Naive thymus-derived CD4-positive, alpha-beta T cell (primary cell): ENCODE measurements at regions not wholly inside any gene's neighbourhood (a gene's known extent, or its start where the extent isn't known, plus 50 kb on each side); places are given as distances from the start of the nearest gene placed in this dataset.
A peak's percentile ranks its signal among the peaks of the same experiment; 100 is the strongest.

Experiments used
- ATAC-seq: fragments of 150-1000 bp; cut with Tn5 transposase; 2 replicates; pipeline ENCODE4 v1.10.0; 2021; ENCODE audit warnings: mild to moderate bottlenecking, moderate library complexity
- CTCF ChIA-PET: fragments of 350-600 bp; sonication (Branson Sonifier 250); formaldehyde crosslinking; loops from one replicate; lab custom pipeline; 2021; ENCODE audit warnings: antibody characterized with exemption; lab: Charles Lee
- POLR2A ChIA-PET: fragments of 350-600 bp; sonication (Branson Sonifier 250); formaldehyde crosslinking; loops from one replicate; lab custom pipeline; 2021; ENCODE audit warnings: antibody characterized with exemption, inconsistent platforms; lab: Charles Lee
- DNase-seq, 9 donors: peaks; one replicate each; pipeline versions ENCODE4 v3.0.0 to v3.0.0-alpha.2; 2020 to 2022; ENCODE audit warnings: mixed read lengths in 1 of 9
- H3K27ac ChIP-seq: one replicate; pipeline ENCODE4 v1.7.0; 2013; ENCODE audit warnings: mild to moderate bottlenecking, low read depth, low read length, moderate library complexity
- H3K27me3 ChIP-seq, 2 donors: one replicate each; pipeline ENCODE4 v1.7.0; 2013; ENCODE audit warnings: low read length in 2 of 2, mild to moderate bottlenecking in 2 of 2, moderate library complexity in 2 of 2; ENCODE audit not compliant: control insufficient read depth in 2 of 2, insufficient read depth in 2 of 2
- H3K36me3 ChIP-seq, 3 experiments: 1 replicate in 2 of 3; 2 replicates in 1 of 3; pipeline ENCODE4 v1.7.0; 2013; ENCODE audit warnings: low read length in 3 of 3, mild to moderate bottlenecking in 3 of 3, moderate library complexity in 1 of 3; ENCODE audit not compliant: insufficient read depth in 3 of 3, control insufficient read depth in 2 of 3
- H3K4me1 ChIP-seq, 2 donors: one replicate each; pipeline ENCODE4 v1.7.0; 2013; ENCODE audit warnings: low read length in 2 of 2, mild to moderate bottlenecking in 2 of 2, moderate library complexity in 1 of 2; ENCODE audit not compliant: control insufficient read depth in 2 of 2, insufficient read depth in 2 of 2
- H3K4me3 ChIP-seq: 2 replicates; pipeline ENCODE4 v1.7.0; 2013; ENCODE audit warnings: mild to moderate bottlenecking, low read length
- H3K9me3 ChIP-seq, 3 experiments: 1 replicate in 2 of 3; 2 replicates in 1 of 3; pipeline ENCODE4 v1.7.0; 2013; ENCODE audit warnings: low read length in 3 of 3; ENCODE audit not compliant: control insufficient read depth in 2 of 3
- H3K27ac Mint-ChIP-seq, 9 donors: one replicate each; pipeline ENCODE4 v1.8.0; 2020 to 2022; ENCODE audit warnings: mixed read lengths in 9 of 9, mild to moderate bottlenecking in 8 of 9, moderate library complexity in 5 of 9, inconsistent platforms in 2 of 9
- H3K27me3 Mint-ChIP-seq, 5 donors: one replicate each; pipeline ENCODE4 v1.8.0; 2021 to 2022; ENCODE audit warnings: mixed read lengths in 5 of 5, mild to moderate bottlenecking in 1 of 5
- H3K36me3 Mint-ChIP-seq, 5 donors: one replicate each; pipeline ENCODE4 v1.8.0; 2020 to 2022; ENCODE audit warnings: mixed read lengths in 5 of 5, mild to moderate bottlenecking in 3 of 5, inconsistent platforms in 1 of 5
- H3K4me1 Mint-ChIP-seq, 7 donors: one replicate each; pipeline ENCODE4 v1.8.0; 2020 to 2022; ENCODE audit warnings: mixed read lengths in 7 of 7, mild to moderate bottlenecking in 3 of 7, inconsistent platforms in 1 of 7
- H3K4me3 Mint-ChIP-seq, 10 donors: one replicate each; pipeline ENCODE4 v1.8.0; 2020 to 2022; ENCODE audit warnings: mild to moderate bottlenecking in 10 of 10, mixed read lengths in 10 of 10, moderate library complexity in 6 of 10, inconsistent platforms in 2 of 10
- H3K9me3 Mint-ChIP-seq, 11 donors: one replicate each; pipeline ENCODE4 v1.8.0; 2020 to 2022; ENCODE audit warnings: mixed read lengths in 11 of 11, mild to moderate bottlenecking in 4 of 11, inconsistent platforms in 1 of 11, moderate library complexity in 1 of 11
- intact Hi-C, 2 donors: fragments of 100-400 bp; cut with micrococcal nuclease; formaldehyde crosslinking; loops; one replicate each; pipeline ENCODE4 v1.15.1; 2023

DNA sequence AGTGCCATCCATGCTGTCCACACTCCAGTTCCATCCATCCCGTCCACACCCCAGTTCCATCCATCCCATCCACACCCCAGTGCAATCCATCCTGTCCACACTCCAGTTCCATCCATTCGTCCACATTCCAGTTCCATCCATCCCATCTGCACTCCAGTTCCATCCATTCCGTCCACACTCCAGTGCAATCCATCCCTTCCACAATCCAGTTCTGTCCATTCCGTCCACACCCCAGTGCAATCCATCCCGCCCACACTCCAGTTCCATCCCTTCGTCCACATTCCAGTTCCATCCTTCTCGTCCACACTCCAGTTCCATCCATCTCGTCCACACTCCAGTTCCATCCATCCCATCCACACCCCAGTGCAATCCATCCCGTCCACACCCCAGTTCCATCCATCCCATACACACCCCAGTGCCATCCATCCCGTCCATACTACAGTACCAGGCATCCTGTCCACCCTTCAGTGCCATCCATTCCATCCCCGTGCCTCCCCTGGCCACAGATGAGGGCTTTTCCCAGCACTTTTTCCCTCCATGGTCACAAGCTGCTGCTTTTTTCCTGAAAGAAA lies 704.0 kb downstream of the BRD1 start:
- Histone ChIP-seq H3K4me1 (no peaks in the 10 kb centered on the region), H3K9me3 (no peaks in the 10 kb centered on the region), H3K36me3 (no peaks in the 10 kb centered on the region), H3K27ac (no peak overlapping the region), H3K4me3 (no peak overlapping the region), H3K27me3 (no peaks in the 10 kb centered on the region)
- no peak overlapping the region for H3K4me3 Mint-ChIP-seq
- intact Hi-C loops, result no loop called here
- peaks cover 0 to 27% (median 11%) of the 10 kb centered on the region in 5 donors for H3K27me3 Mint-ChIP-seq
- DNase-seq (no peak), ATAC-seq (no peak)
- ChIA-PET POLR2A (no interaction called here), CTCF (no interaction called here)
- peaks cover 0 to 16% (median 3%) of the 10 kb centered on the region in 11 donors for H3K9me3 Mint-ChIP-seq
- no peaks in the 10 kb centered on the region for H3K4me1 Mint-ChIP-seq
- no peaks in the 10 kb centered on the region for H3K36me3 Mint-ChIP-seq
- peak overlapping the region in 1 of 9 donors; percentile 26 for H3K27ac Mint-ChIP-seq

DNA sequence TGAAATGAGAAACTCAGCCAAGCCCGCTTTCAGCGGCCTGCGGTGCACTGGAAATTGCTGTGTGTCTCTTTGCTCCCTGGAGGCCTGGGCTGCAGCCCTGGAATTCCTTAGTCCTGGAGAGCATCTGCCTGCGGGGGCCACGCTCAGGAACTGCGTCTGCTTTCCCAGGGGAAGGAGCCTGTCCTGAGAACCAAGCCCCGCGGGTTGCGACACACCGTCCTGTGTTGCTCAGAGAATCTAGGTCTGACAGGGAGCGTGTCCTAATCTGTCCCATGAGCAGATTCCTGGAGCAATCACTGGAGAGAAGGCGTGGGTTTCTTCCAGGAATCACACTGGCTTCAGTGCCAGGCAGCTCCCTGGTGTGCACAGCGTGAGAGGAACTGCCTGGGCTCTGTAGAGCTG lies 708.1 kb downstream of the BRD1 start:
- CTCF ChIA-PET, result no interaction called here

DNA sequence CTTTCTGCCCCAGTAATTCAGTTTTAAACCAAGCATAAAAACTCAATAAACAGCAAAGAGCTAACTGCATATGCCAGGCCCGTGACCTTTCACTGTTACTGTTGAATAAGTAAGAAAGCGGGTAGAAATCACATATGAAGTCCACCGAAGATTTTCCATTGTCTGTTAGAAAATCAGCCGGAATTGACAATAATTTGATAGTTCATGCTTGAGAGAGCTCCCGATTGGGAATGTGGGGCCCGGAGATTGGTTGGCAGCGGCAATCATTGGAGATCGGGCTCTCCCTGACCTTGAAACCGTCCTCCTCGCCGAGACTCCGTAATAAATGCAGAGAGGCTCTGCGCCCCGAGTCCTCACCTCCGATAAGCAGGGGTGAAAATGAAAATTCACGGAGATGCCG lies 709.6 kb downstream of the BRD1 start:
- DNase-seq, result no peak
- Histone ChIP-seq H3K36me3 (no peaks in the 10 kb centered on the region), H3K9me3 (no peaks in the 10 kb centered on the region), H3K27ac (no peak overlapping the region), H3K4me1 (no peaks in the 10 kb centered on the region), H3K4me3 (no peak overlapping the region), H3K27me3 (no peaks in the 10 kb centered on the region)
- POLR2A ChIA-PET, result no interaction called here
- intact Hi-C loops, result no loop called here
- Mint-ChIP-seq H3K4me3 (no peak overlapping the region), H3K27me3 (peaks cover 0 to 4% (median 0%) of the 10 kb centered on the region in 5 donors), H3K27ac (no peak overlapping the region), H3K36me3 (no peaks in the 10 kb centered on the region), H3K4me1 (no peaks in the 10 kb centered on the region), H3K9me3 (peaks cover 0 to 1% (median 0%) of the 10 kb centered on the region in 11 donors)
- no peak for ATAC-seq
- CTCF ChIA-PET, result no interaction called here

More for the DNA sequence above, 708.1 kb downstream of the BRD1 start:
- no peaks in the 10 kb centered on the region for H3K4me1 ChIP-seq
- H3K27me3 Mint-ChIP-seq, result peaks cover 0 to 14% (median 11%) of the 10 kb centered on the region in 5 donors
- ATAC-seq, result no peak
- intact Hi-C loops, result no loop called here
- H3K4me3 ChIP-seq, result no peak overlapping the region
- no peak overlapping the region for H3K27ac ChIP-seq
- no peaks in the 10 kb centered on the region for H3K9me3 ChIP-seq
- H3K4me1 Mint-ChIP-seq, result no peaks in the 10 kb centered on the region
- no peak overlapping the region for H3K27ac Mint-ChIP-seq
- no peak for DNase-seq
- H3K9me3 Mint-ChIP-seq, result peaks cover 0 to 6% (median 0%) of the 10 kb centered on the region in 11 donors
- H3K36me3 Mint-ChIP-seq, result no peaks in the 10 kb centered on the region
- no peak overlapping the region for H3K4me3 Mint-ChIP-seq
- no peaks in the 10 kb centered on the region for H3K27me3 ChIP-seq
- H3K36me3 ChIP-seq, result no peaks in the 10 kb centered on the region
- POLR2A ChIA-PET, result no interaction called here

DNA sequence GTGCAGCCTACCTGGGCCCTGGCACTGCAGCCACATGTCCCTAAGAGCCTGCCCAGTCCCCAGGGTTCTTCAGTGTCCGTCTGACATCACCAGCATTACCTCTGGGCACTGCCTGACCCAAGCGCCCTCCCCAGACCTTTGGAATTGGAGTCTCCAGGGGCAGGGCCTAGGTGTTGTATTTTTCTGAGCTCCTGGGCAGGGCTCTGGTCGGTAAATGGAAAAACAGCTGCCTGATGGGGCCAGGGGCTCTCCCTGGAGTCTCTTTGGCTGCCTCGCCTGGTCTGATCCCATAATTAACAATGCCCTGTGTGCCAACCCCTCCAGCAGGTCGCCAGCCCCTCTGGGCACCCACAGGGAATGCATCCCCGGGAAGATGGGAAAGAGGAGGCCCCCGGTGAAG lies 710.2 kb downstream of the BRD1 start:
- intact Hi-C loops, result no loop called here
- Histone ChIP-seq H3K36me3 (no peaks in the 10 kb centered on the region), H3K4me1 (no peaks in the 10 kb centered on the region), H3K27ac (no peak overlapping the region), H3K4me3 (no peak overlapping the region), H3K27me3 (no peaks in the 10 kb centered on the region), H3K9me3 (no peaks in the 10 kb centered on the region)
- DNase-seq, result no peak
- H3K27ac Mint-ChIP-seq, result no peak overlapping the region
- no peak for ATAC-seq
- no peak overlapping the region for H3K4me3 Mint-ChIP-seq
- ChIA-PET POLR2A (no interaction called here), CTCF (no interaction called here)
- no peaks in the 10 kb centered on the region for H3K4me1 Mint-ChIP-seq
- H3K9me3 Mint-ChIP-seq, result peaks cover 0 to 1% (median 0%) of the 10 kb centered on the region in 11 donors
- H3K36me3 Mint-ChIP-seq, result no peaks in the 10 kb centered on the region
- H3K27me3 Mint-ChIP-seq, result no peaks in the 10 kb centered on the region

DNA sequence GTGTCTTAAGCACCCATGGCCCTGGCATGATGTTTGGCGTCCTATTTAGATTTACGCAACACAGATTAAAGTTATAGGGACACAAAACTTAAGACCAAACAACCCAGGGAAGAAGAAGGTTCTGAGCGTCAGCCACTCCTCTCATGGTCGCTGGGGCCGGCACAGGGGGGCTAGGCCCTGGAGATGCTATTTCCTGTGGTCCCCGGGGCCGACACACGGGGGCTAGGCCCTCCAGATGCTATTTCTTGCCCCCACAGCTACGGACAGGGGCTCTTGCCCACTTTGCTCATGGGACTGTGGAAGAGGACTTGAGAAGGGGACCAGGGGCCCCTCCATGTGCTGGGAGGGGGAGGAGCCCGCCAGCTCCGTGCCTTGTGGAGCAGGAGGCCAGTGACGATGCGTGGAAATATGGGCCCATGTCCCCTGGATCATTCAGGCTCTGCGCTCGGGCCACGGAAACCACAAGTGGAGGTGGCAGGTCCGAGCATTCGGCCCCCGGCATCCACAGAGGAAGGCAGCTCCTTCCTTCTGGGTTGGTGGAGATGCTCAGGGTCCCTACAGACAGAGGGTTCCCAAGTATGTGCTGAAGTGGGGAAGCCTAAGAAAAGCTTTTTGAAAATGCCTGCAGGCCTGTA lies 711.1 kb downstream of the BRD1 start:
- H3K36me3 Mint-ChIP-seq, result no peaks in the 10 kb centered on the region
- H3K4me3 Mint-ChIP-seq, result no peak overlapping the region
- H3K4me1 ChIP-seq, result no peaks in the 10 kb centered on the region
- no peak overlapping the region for H3K4me3 ChIP-seq
- no peaks in the 10 kb centered on the region for H3K27me3 Mint-ChIP-seq
- ChIA-PET CTCF (no interaction called here), POLR2A (no interaction called here)
- peaks cover 0 to 2% (median 0%) of the 10 kb centered on the region in 7 donors for H3K4me1 Mint-ChIP-seq
- H3K9me3 Mint-ChIP-seq, result no peaks in the 10 kb centered on the region
- no peaks in the 10 kb centered on the region for H3K27me3 ChIP-seq
- H3K36me3 ChIP-seq, result no peaks in the 10 kb centered on the region
- no peaks in the 10 kb centered on the region for H3K9me3 ChIP-seq
- intact Hi-C loops, result no loop called here
- H3K27ac ChIP-seq, result no peak overlapping the region
- no peak overlapping the region for H3K27ac Mint-ChIP-seq
- DNase-seq, result no peak
- no peak for ATAC-seq

DNA sequence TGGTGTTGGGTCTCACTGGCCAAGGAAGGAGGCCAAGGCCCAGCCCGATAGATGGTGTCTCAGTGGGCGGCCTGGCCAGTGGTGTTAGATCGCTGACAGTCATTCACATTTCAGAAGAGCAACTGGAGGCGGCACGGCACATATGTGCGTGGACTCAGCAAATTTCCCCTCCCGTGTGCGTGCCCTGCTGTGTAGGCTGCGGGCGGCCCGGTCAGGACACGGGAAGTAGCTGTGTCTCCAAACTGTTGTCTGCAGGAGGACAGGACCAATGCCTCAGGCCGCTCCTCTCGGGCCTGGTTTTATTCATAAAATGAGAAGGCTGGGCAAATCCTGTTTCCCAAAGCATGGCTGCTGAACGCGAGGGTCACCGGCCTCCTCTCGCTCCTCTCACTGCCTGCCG lies 711.7 kb downstream of the BRD1 start:
- CTCF ChIA-PET, result no interaction called here
- intact Hi-C loops, result no loop called here
- H3K36me3 Mint-ChIP-seq, result no peaks in the 10 kb centered on the region
- no peaks in the 10 kb centered on the region for H3K27me3 ChIP-seq
- H3K9me3 Mint-ChIP-seq, result no peaks in the 10 kb centered on the region
- no peak overlapping the region for H3K4me3 Mint-ChIP-seq
- POLR2A ChIA-PET, result no interaction called here
- no peaks in the 10 kb centered on the region for H3K27me3 Mint-ChIP-seq
- no peaks in the 10 kb centered on the region for H3K4me1 ChIP-seq
- DNase-seq, result no peak
- H3K4me3 ChIP-seq, result no peak overlapping the region
- H3K4me1 Mint-ChIP-seq, result peaks cover 0 to 2% (median 0%) of the 10 kb centered on the region in 7 donors
- H3K27ac Mint-ChIP-seq, result no peak overlapping the region
- no peaks in the 10 kb centered on the region for H3K9me3 ChIP-seq
- ATAC-seq, result no peak
- no peak overlapping the region for H3K27ac ChIP-seq
- no peaks in the 10 kb centered on the region for H3K36me3 ChIP-seq

DNA sequence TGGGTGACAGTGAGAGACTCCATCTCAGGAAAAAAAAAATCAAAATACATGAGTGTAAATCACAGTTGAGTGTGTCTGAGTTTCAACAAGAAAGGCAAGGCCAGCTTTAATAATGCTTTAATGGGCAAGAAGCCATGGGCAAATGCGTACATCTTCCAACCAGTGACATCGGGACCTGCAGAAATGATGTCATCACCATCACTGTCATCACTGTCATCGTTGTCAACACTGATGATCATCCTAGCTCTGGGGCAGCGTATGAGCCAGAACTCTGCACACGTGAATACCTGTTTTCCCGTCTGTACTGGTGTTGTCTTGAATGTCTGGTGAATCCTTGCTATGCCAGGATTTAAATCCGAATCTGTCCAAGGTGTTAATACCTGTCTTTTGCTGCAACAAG lies 712.5 kb downstream of the BRD1 start:
- H3K4me1 ChIP-seq, result no peaks in the 10 kb centered on the region
- H3K36me3 ChIP-seq, result no peaks in the 10 kb centered on the region
- no peak overlapping the region for H3K4me3 ChIP-seq
- H3K27me3 Mint-ChIP-seq, result no peaks in the 10 kb centered on the region
- ChIA-PET CTCF (no interaction called here), POLR2A (no interaction called here)
- no peaks in the 10 kb centered on the region for H3K36me3 Mint-ChIP-seq
- H3K9me3 Mint-ChIP-seq, result no peaks in the 10 kb centered on the region
- H3K4me1 Mint-ChIP-seq, result peaks cover 0 to 2% (median 0%) of the 10 kb centered on the region in 7 donors
- H3K27me3 ChIP-seq, result no peaks in the 10 kb centered on the region
- no peak overlapping the region for H3K4me3 Mint-ChIP-seq
- no peak overlapping the region for H3K27ac Mint-ChIP-seq
- DNase-seq (no peak), ATAC-seq (no peak)
- no peak overlapping the region for H3K27ac ChIP-seq
- H3K9me3 ChIP-seq, result no peaks in the 10 kb centered on the region
- intact Hi-C loops, result no loop called here
